Neural crest cell (in vitro differentiated cells): ENCODE measurements at regions not wholly inside any gene's neighbourhood (a gene's known extent, or its start where the extent isn't known, plus 50 kb on each side); places are given as distances from the start of the nearest gene placed in this dataset.

Source experiments
- DNase-seq: peaks from one replicate; pipeline ENCODE4 v3.0.0; 2021; ENCODE audit warnings: low read depth, mixed read lengths, low spot score
- H3K27ac Mint-ChIP-seq: one replicate; pipeline ENCODE4 v1.8.0; 2021; ENCODE audit warnings: mild to moderate bottlenecking, mixed read lengths; ENCODE audit not compliant: unreplicated experiment
- H3K27me3 Mint-ChIP-seq: 2 replicates; pipeline ENCODE4 v1.8.0; 2021; ENCODE audit warnings: low read depth, mild to moderate bottlenecking, mixed read lengths
- H3K36me3 Mint-ChIP-seq: 2 replicates; pipeline ENCODE4 v1.8.0; 2021; ENCODE audit warnings: low read depth, mild to moderate bottlenecking, mixed read lengths
- H3K4me1 Mint-ChIP-seq: 2 replicates; pipeline ENCODE4 v1.8.0; 2021; ENCODE audit warnings: mixed read lengths
- H3K4me3 Mint-ChIP-seq: one replicate; pipeline ENCODE4 v1.8.0; 2021; ENCODE audit warnings: mild to moderate bottlenecking, mixed read lengths
- H3K9me3 Mint-ChIP-seq: 2 replicates; pipeline ENCODE4 v1.8.0; 2021; ENCODE audit warnings: mixed read lengths
- CTCF ChIP-seq: fragments of 200-600 bp; sonication (generic); conservative IDR thresholded peaks from 2 replicates; pipeline ENCODE4 v1.5.0; 2021; ENCODE audit warnings: antibody characterized with exemption, mild to moderate bottlenecking

DNA sequence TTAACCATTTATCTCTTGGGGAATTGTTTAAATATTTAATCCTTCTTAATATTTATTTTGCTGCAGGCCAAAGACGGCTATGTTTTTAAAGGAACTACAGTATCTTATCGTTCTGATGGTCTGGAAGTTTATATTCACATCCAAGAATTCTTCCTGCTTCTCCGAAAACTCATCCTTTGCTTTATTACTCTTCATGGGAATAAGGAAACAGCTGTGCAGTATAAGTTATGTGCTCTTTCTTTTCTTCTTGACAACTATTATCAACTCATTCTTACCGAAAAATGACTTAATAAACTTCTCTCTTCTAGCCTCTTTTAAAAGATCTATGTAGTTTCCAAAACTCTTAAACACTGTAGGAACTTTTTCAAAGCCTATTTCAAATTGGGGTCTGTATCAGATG, 335.6 kb upstream of the NOVA1 start:
- H3K4me1 Mint-ChIP-seq, result peaks cover 13% of the 10 kb centered on the region
- no peaks in the 10 kb centered on the region for H3K36me3 Mint-ChIP-seq
- H3K27ac Mint-ChIP-seq, result no peak overlapping the region
- no peak for DNase-seq
- H3K27me3 Mint-ChIP-seq, result no peaks in the 10 kb centered on the region
- H3K9me3 Mint-ChIP-seq, result peaks cover 9% of the 10 kb centered on the region
- no peak overlapping the region for H3K4me3 Mint-ChIP-seq
- TF ChIP-seq CTCF, result no peak

GRCh38 chr14:26934151-26934550, 336.3 kb upstream of the NOVA1 start:
- Mint-ChIP-seq H3K4me3 (no peak overlapping the region), H3K27ac (no peak overlapping the region), H3K4me1 (peaks cover 9% of the 10 kb centered on the region), H3K9me3 (peaks cover 9% of the 10 kb centered on the region), H3K27me3 (no peaks in the 10 kb centered on the region), H3K36me3 (no peaks in the 10 kb centered on the region)
- no peak for DNase-seq
- no peak for TF ChIP-seq CTCF

- Mint-ChIP-seq H3K4me1 (peaks cover 2% of the 10 kb centered on the region), H3K9me3 (peaks cover 9% of the 10 kb centered on the region), H3K4me3 (no peak overlapping the region), H3K27me3 (no peaks in the 10 kb centered on the region), H3K36me3 (no peaks in the 10 kb centered on the region), H3K27ac (no peak overlapping the region)
- no peak for DNase-seq
- no peak for TF ChIP-seq CTCF
Observed at GRCh38 chr14:26935733-26936132, 337.9 kb upstream of the NOVA1 start.

DNA sequence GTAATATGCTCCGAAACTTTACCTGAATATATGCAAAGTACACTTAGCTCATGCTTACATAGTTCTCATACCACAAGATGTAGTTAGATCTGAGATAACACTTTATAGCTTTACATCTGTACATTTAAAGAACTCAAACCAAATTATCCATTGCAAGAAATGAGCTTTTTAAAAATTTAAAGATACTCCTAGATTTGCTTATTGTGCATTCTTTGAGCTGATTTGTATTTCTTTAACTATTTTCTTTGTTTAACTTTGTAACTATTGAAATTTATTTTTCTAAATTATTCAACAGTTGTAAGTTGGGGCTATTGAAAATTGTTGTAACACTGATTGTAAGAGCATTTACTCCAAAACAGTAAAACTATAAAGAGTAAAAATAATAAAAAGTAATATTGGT, 340.2 kb upstream of the NOVA1 start:
- no peak overlapping the region for H3K27ac Mint-ChIP-seq
- peaks cover 9% of the 10 kb centered on the region for H3K9me3 Mint-ChIP-seq
- no peaks in the 10 kb centered on the region for H3K36me3 Mint-ChIP-seq
- no peak for DNase-seq
- no peak for TF ChIP-seq CTCF
- no peaks in the 10 kb centered on the region for H3K4me1 Mint-ChIP-seq
- no peaks in the 10 kb centered on the region for H3K27me3 Mint-ChIP-seq
- H3K4me3 Mint-ChIP-seq, result no peak overlapping the region

- no peak for TF ChIP-seq CTCF
- Mint-ChIP-seq H3K4me1 (no peaks in the 10 kb centered on the region), H3K27ac (no peak overlapping the region), H3K27me3 (no peaks in the 10 kb centered on the region), H3K9me3 (peaks cover 9% of the 10 kb centered on the region), H3K36me3 (no peaks in the 10 kb centered on the region), H3K4me3 (no peak overlapping the region)
- DNase-seq, result no peak
Observed at GRCh38 chr14:26939755-26940154, 341.9 kb upstream of the NOVA1 start.

DNA sequence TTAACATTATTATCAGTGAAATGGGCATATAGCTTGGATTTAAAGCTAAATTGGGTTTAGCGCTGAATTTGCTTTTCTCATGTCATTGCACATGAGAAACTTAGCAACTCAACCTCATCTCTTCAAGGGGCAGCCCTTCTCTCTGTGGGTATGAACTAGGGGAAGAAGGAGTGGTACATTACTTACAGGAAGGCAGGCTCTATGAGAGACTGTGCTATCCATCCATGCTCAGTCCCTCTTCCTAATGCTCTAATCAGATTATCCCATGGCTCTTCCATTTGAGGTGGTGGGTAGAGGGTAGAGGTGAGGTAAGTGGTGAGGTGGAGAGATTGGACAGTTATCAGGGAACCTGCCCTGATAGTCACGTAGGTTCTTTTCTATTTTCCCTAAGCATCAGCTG, 343.7 kb upstream of the NOVA1 start:
- H3K27ac Mint-ChIP-seq, result no peak overlapping the region
- H3K4me3 Mint-ChIP-seq, result no peak overlapping the region
- no peaks in the 10 kb centered on the region for H3K36me3 Mint-ChIP-seq

More for the DNA sequence above, 343.7 kb upstream of the NOVA1 start:
- no peak for DNase-seq
- H3K4me1 Mint-ChIP-seq, result no peaks in the 10 kb centered on the region
- no peaks in the 10 kb centered on the region for H3K27me3 Mint-ChIP-seq
- no peak for TF ChIP-seq CTCF
- peaks cover 6% of the 10 kb centered on the region for H3K9me3 Mint-ChIP-seq
